Stomach smooth muscle (tissue), 2 donors: ENCODE measurements at regions not wholly inside any gene's neighbourhood (a gene's known extent, or its start where the extent isn't known, plus 50 kb on each side); places are given as distances from the start of the nearest gene placed in this dataset.

Experiments used
- H3K27ac ChIP-seq: one replicate; pipeline ENCODE4 v1.7.0; 2013; ENCODE audit warnings: mild to moderate bottlenecking, low read length, inconsistent platforms
- H3K27me3 ChIP-seq, 2 donors: one replicate each; pipeline ENCODE4 v1.7.0; 2013; ENCODE audit warnings: low read length in 2 of 2; ENCODE audit not compliant: insufficient read depth in 2 of 2, control insufficient read depth in 1 of 2
- H3K36me3 ChIP-seq, 2 donors: one replicate each; pipeline ENCODE4 v1.7.0; 2013; ENCODE audit warnings: low read length in 2 of 2; ENCODE audit not compliant: control insufficient read depth in 2 of 2, insufficient read depth in 2 of 2
- H3K4me1 ChIP-seq: one replicate; pipeline ENCODE4 v1.7.0; 2013; ENCODE audit warnings: low read length; ENCODE audit not compliant: control insufficient read depth, insufficient read depth
- H3K4me3 ChIP-seq, 2 donors: one replicate each; pipeline ENCODE4 v1.7.0; 2013; ENCODE audit warnings: low read length in 2 of 2
- H3K9ac ChIP-seq, 2 donors: one replicate each; pipeline ENCODE4 v1.7.0; 2013; ENCODE audit warnings: low read length in 2 of 2, mild to moderate bottlenecking in 1 of 2
- H3K9me3 ChIP-seq, 2 donors: one replicate each; pipeline ENCODE4 v1.7.0; 2013; ENCODE audit warnings: low read length in 2 of 2; ENCODE audit not compliant: control insufficient read depth in 2 of 2
- donor health status: healthy.
- donor health status: Pancreatic carcinoma.

- no peaks in the 10 kb centered on the region for H3K36me3 ChIP-seq
These were observed 99.0 kb downstream of the CD200R1L start for GRCh38 chr3:112747624-112748023.

DNA sequence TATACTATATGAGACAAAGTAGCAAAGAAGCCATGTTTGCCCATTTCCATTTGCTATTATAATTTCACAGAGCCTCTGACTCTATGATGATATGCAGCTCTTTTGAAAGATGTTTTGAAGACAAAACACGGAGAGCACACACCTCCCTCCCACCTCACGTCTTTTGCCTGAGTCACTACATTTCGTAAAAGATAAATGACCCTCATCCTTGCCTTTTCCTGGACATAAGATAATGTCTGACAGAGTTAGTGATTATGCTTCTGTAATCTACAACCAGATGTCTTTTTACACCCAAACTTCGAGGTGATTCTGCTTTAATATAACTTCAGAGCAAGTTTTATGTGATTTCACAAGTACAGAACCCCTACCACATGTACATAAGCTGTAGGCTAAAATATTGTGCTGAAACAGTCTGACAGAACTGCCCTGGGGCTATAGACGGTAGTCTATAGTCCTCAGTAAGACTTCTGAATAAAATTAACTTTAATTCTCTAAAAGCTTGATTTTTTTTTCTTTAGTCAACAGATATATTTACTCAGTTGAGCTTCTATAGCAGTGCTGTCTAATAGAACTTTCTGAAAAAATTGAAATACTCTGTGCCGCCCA lies 99.9 kb downstream of the CD200R1L start:
- H3K9ac ChIP-seq, result no peak overlapping the region
- no peaks in the 10 kb centered on the region for H3K36me3 ChIP-seq
- no peaks in the 10 kb centered on the region for H3K4me1 ChIP-seq
- no peaks in the 10 kb centered on the region for H3K9me3 ChIP-seq
- H3K4me3 ChIP-seq, result no peak overlapping the region
- no peak overlapping the region for H3K27ac ChIP-seq
- no peaks in the 10 kb centered on the region for H3K27me3 ChIP-seq

More at GRCh38 chr3:112747624-112748023, 99.0 kb downstream of the CD200R1L start:
- H3K4me3 ChIP-seq, result no peak overlapping the region
- H3K4me1 ChIP-seq, result no peaks in the 10 kb centered on the region
- H3K9ac ChIP-seq, result no peak overlapping the region
- no peaks in the 10 kb centered on the region for H3K9me3 ChIP-seq
- H3K27me3 ChIP-seq, result no peaks in the 10 kb centered on the region
- H3K27ac ChIP-seq, result no peak overlapping the region

GRCh38 chr3:112745567-112746248 lies 101.0 kb downstream of the CD200R1L start:
- Histone ChIP-seq H3K4me1 (no peaks in the 10 kb centered on the region), H3K4me3 (no peak overlapping the region), H3K27ac (no peak overlapping the region), H3K27me3 (no peaks in the 10 kb centered on the region), H3K9me3 (no peaks in the 10 kb centered on the region), H3K36me3 (no peaks in the 10 kb centered on the region), H3K9ac (no peak overlapping the region)

- Histone ChIP-seq H3K4me3 (no peak overlapping the region), H3K4me1 (no peaks in the 10 kb centered on the region), H3K9me3 (no peaks in the 10 kb centered on the region), H3K27me3 (no peaks in the 10 kb centered on the region), H3K36me3 (no peaks in the 10 kb centered on the region), H3K27ac (no peak overlapping the region), H3K9ac (no peak overlapping the region)
These were observed 101.7 kb downstream of the CD200R1L start for GRCh38 chr3:112744825-112745566.

GRCh38 chr3:112744106-112744505 lies 102.6 kb downstream of the CD200R1L start:
- Histone ChIP-seq H3K4me1 (no peaks in the 10 kb centered on the region), H3K4me3 (no peak overlapping the region), H3K36me3 (no peaks in the 10 kb centered on the region), H3K9me3 (no peaks in the 10 kb centered on the region), H3K27me3 (no peaks in the 10 kb centered on the region), H3K9ac (no peak overlapping the region), H3K27ac (no peak overlapping the region)

- no peak overlapping the region for H3K9ac ChIP-seq
- no peaks in the 10 kb centered on the region for H3K36me3 ChIP-seq
- no peaks in the 10 kb centered on the region for H3K9me3 ChIP-seq
- H3K27ac ChIP-seq, result no peak overlapping the region
- no peak overlapping the region for H3K4me3 ChIP-seq
- no peaks in the 10 kb centered on the region for H3K4me1 ChIP-seq
- H3K27me3 ChIP-seq, result no peaks in the 10 kb centered on the region
These were observed 102.0 kb upstream of the CCDC80 start for GRCh38 chr3:112742934-112743333.

GRCh38 chr3:112741983-112742382 lies 101.0 kb upstream of the CCDC80 start:
- H3K9me3 ChIP-seq, result no peaks in the 10 kb centered on the region
- no peak overlapping the region for H3K4me3 ChIP-seq
- H3K36me3 ChIP-seq, result no peaks in the 10 kb centered on the region
- H3K9ac ChIP-seq, result no peak overlapping the region
- H3K27me3 ChIP-seq, result no peaks in the 10 kb centered on the region
- H3K4me1 ChIP-seq, result no peaks in the 10 kb centered on the region
- no peak overlapping the region for H3K27ac ChIP-seq

DNA sequence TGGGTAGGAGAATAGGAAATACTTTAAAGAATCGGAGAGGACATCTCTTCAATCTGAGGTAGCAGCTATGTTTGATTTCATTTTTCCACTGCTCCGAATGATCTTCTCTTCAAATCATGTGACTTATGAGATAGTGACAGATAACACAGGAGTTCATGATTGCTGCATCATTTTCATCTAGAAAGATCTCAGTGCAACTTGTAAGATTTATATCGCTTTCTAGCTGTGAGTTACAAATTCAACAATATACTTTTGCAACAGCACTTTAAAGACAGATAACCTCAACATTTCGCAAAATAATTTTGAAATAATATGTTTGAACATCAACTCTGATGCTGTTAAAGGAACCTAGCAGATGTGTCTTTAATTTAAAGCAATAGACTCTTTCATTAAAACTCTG lies 99.9 kb upstream of the CCDC80 start:
- no peak overlapping the region for H3K27ac ChIP-seq
- H3K36me3 ChIP-seq, result no peaks in the 10 kb centered on the region
- no peaks in the 10 kb centered on the region for H3K9me3 ChIP-seq
- no peaks in the 10 kb centered on the region for H3K27me3 ChIP-seq
- no peak overlapping the region for H3K9ac ChIP-seq
- H3K4me1 ChIP-seq, result no peaks in the 10 kb centered on the region
- no peak overlapping the region for H3K4me3 ChIP-seq

DNA sequence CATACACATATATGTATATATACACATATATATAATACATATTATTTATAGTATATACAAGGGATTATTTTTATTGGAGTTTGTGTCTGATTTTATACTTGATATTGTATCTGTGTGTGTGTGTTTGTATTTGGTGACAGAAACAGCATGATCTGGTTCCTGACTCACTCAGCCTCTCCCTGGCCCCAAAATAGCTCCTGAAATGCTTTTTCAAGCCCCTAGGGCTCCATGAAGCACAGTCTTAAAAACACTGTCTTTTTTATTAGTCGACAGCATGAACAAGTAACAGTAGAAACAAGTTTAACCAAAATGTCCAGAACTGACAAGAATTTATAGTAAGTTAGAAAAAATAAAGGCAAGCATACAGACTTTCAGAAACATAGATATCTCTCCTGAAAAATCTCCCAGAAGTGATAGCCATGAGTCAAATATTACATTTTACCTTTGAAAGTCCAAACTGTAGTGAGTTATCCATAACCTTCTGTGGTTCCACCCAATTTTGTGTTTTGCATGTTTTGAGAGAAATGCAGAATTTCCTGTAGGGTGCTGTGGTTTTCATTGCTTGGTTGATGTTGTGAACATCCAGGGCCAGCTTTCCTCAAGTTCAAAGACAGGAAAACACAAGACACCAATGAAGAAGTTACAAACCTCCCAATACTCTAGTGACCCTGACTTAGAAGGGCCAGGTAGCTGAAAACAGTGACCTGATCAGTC lies 98.5 kb upstream of the CCDC80 start:
- H3K27ac ChIP-seq, result no peak overlapping the region
- no peaks in the 10 kb centered on the region for H3K4me1 ChIP-seq
- no peaks in the 10 kb centered on the region for H3K27me3 ChIP-seq
- H3K9ac ChIP-seq, result no peak overlapping the region
- no peaks in the 10 kb centered on the region for H3K36me3 ChIP-seq
- no peaks in the 10 kb centered on the region for H3K9me3 ChIP-seq
- H3K4me3 ChIP-seq, result no peak overlapping the region

- no peaks in the 10 kb centered on the region for H3K9me3 ChIP-seq
- no peak overlapping the region for H3K9ac ChIP-seq
- H3K27me3 ChIP-seq, result no peaks in the 10 kb centered on the region
- H3K27ac ChIP-seq, result no peak overlapping the region
- H3K4me1 ChIP-seq, result no peaks in the 10 kb centered on the region
- H3K4me3 ChIP-seq, result no peak overlapping the region
- no peaks in the 10 kb centered on the region for H3K36me3 ChIP-seq
These were observed 97.4 kb upstream of the CCDC80 start for GRCh38 chr3:112738366-112738765.
